PC-3 (cell line): ENCODE measurements at regions not wholly inside any gene's neighbourhood (a gene's known extent, or its start where the extent isn't known, plus 50 kb on each side); places are given as distances from the start of the nearest gene placed in this dataset.
A peak's percentile ranks its signal among the peaks of the same experiment; 100 is the strongest.

Experiments
- ATAC-seq: fragments of 200-7000 bp; cut with Tn5 transposase; 2 replicates; pipeline ENCODE4 v1.9.1; 2020; ENCODE audit warnings: mild to moderate bottlenecking, moderate library complexity
- BruUV-seq: library from RNA; stranded (reverse); fragments of 400-500 nt; replicated peaks from 2 replicates; lab custom pipeline; 2021; lab: Mats Ljungman, UMichigan
- CTCF ChIA-PET: fragments of 300-600 bp; sonication (Branson Sonifier 250); formaldehyde crosslinking; loops from one replicate; lab custom pipeline; 2022; ENCODE audit warnings: antibody characterized with exemption; lab: Charles Lee
- POLR2A ChIA-PET: fragments of 300-600 bp; sonication (Branson Sonifier 250); formaldehyde crosslinking; loops from one replicate; lab custom pipeline; 2022; ENCODE audit warnings: antibody characterized with exemption; ENCODE audit not compliant: unreplicated experiment; lab: Charles Lee
- DNase-seq: peaks from one replicate; pipeline ENCODE4 v3.0.0-alpha.2; 2015
- H2AFZ ChIP-seq: fragments of 300-600 bp; sonication (generic); 2 replicates; pipeline ENCODE4 v1.6.0; 2016; ENCODE audit warnings: antibody characterized with exemption, low read length
- H3F3A ChIP-seq: fragments of 300-600 bp; sonication (generic); one replicate; pipeline ENCODE4 v1.6.0; 2017; ENCODE audit warnings: antibody characterized with exemption, low read length, control low read depth, mild to moderate bottlenecking; ENCODE audit not compliant: unreplicated experiment
- H3K27ac ChIP-seq: fragments of 300-600 bp; sonication (generic); 2 replicates; pipeline ENCODE4 v1.5.1; 2016; ENCODE audit warnings: mild to moderate bottlenecking, low read length
- H3K27me3 ChIP-seq: fragments of 300-600 bp; sonication (generic); 2 replicates; pipeline ENCODE4 v1.6.1; 2016; ENCODE audit warnings: low read length, mixed read lengths
- H3K36me3 ChIP-seq: fragments of 300-600 bp; sonication (generic); 2 replicates; pipeline ENCODE4 v1.6.1; 2016; ENCODE audit warnings: low read depth, mixed run types, low read length, mixed read lengths
- H3K4me1 ChIP-seq: fragments of 300-600 bp; sonication (generic); 2 replicates; pipeline ENCODE4 v1.5.1; 2016; ENCODE audit warnings: low read length; ENCODE audit not compliant: insufficient read depth
- H3K4me2 ChIP-seq: fragments of 300-600 bp; sonication (generic); 2 replicates; pipeline ENCODE4 v1.6.0; 2016; ENCODE audit warnings: low read length
- H3K4me3 ChIP-seq: fragments of 300-600 bp; sonication (generic); 2 replicates; pipeline ENCODE4 v1.5.1; 2016; ENCODE audit warnings: mild to moderate bottlenecking, low read length, mixed read lengths
- H3K79me2 ChIP-seq: fragments of 300-600 bp; sonication (generic); 2 replicates; pipeline ENCODE4 v1.6.1; 2017; ENCODE audit warnings: low read length, mixed read lengths
- H3K9ac ChIP-seq: fragments of 300-600 bp; sonication (generic); 2 replicates; pipeline ENCODE4 v1.6.0; 2016; ENCODE audit warnings: mild to moderate bottlenecking, low read length
- H3K9me2 ChIP-seq: fragments of 300-600 bp; sonication (generic); replicated peaks from 2 replicates; pipeline ENCODE4 v1.6.1; 2016; ENCODE audit warnings: mixed run types, low read length, mixed read lengths
- H3K9me3 ChIP-seq: fragments of 300-600 bp; sonication (generic); 2 replicates; pipeline ENCODE4 v1.6.1; 2016; ENCODE audit warnings: low read length, mixed read lengths
- H4K20me1 ChIP-seq: fragments of 300-600 bp; sonication (generic); 2 replicates; pipeline ENCODE4 v1.6.1; 2016; ENCODE audit warnings: low read length, mixed read lengths
- CTCF ChIP-seq: fragments of 300-600 bp; sonication (generic); conservative IDR thresholded peaks from 2 replicates; pipeline ENCODE4 v1.5.1; 2017; ENCODE audit warnings: antibody characterized with exemption, low read depth, mild to moderate bottlenecking, low read length
- EZH2 ChIP-seq: fragments of 300-600 bp; sonication (generic); IDR thresholded peaks from one replicate; pipeline ENCODE4 v1.6.1; 2017; ENCODE audit warnings: antibody characterized with exemption, mild to moderate bottlenecking, low read length; ENCODE audit not compliant: unreplicated experiment
- EZH2phosphoT487 ChIP-seq: fragments of 300-600 bp; sonication (generic); IDR thresholded peaks from 2 replicates; pipeline ENCODE4 v1.6.1; 2018; ENCODE audit warnings: mild to moderate bottlenecking, antibody characterized with exemption, low read length, borderline replicate concordance
- intact Hi-C: fragments of 100-400 bp; cut with micrococcal nuclease; formaldehyde crosslinking; loops from 2 replicates; pipeline ENCODE4 v1.9.0; 2023

DNA sequence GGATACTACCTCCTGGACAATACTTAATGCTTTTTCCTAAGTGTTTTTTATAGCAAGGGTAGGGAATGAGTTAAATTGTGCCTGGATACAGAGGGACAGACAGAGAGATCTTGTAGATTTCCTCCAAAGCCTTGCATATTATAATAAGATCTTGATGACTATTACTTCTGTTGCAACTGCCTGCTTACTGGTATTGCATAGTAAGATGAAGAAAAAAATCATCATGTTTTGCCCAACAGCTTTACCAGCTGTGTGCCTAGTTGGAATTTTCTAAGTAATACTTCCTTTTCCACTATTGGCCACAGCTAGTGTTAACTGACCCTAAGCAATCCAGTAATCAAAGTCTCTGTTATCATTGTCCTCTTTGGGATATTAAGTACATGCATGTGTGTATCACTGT lies 139.0 kb downstream of the DCK start:
- Histone ChIP-seq H3K9me2 (no peaks in the 10 kb centered on the region), H3F3A (no peaks in the 10 kb centered on the region), H3K9ac (no peak overlapping the region), H3K4me1 (peaks cover 20% of the 10 kb centered on the region), H4K20me1 (no peaks in the 10 kb centered on the region), H3K27me3 (no peaks in the 10 kb centered on the region), H3K9me3 (no peaks in the 10 kb centered on the region), H2AFZ (no peak overlapping the region), H3K4me2 (no peak overlapping the region), H3K27ac (no peak overlapping the region), H3K36me3 (no peaks in the 10 kb centered on the region), H3K79me2 (no peaks in the 10 kb centered on the region), H3K4me3 (no peak overlapping the region)
- ATAC-seq (no peak), DNase-seq (no peak)
- no TSS peak for BruUV-seq
- intact Hi-C loops: loop anchor here (5.0 kb wide), 1 partner anchor 580 kb away; no protein-coding TSS in a partner anchor
- TF ChIP-seq CTCF (no peak), EZH2 (no peak), EZH2phosphoT487 (no peak)
- ChIA-PET CTCF (no interaction called here), POLR2A (no interaction called here)

DNA sequence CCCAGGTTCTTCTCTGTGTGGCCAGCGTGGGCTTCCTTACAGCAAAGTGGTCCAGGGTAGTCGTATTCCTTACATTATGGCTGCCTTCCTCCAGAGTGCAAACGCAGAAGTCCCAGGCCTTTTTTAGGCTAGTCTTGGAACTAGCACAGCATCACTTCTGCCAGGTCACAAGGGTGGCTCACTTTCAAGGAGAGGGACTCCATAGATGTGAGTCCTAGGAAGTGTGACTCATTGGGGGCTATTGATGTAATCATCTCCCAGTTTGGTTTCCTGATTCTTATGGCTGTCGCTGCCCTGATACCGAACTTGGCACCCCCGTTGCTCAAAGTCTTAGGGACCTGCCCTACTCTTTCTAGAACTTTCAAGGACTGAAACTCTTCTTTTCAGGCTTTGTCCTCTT lies 140.0 kb downstream of the DCK start:
- Histone ChIP-seq H3K9me2 (no peaks in the 10 kb centered on the region), H2AFZ (no peak overlapping the region), H3K79me2 (no peaks in the 10 kb centered on the region), H4K20me1 (no peaks in the 10 kb centered on the region), H3K27me3 (no peaks in the 10 kb centered on the region), H3K4me3 (no peak overlapping the region), H3K27ac (no peak overlapping the region), H3K9ac (no peak overlapping the region), H3K36me3 (no peaks in the 10 kb centered on the region), H3F3A (no peaks in the 10 kb centered on the region), H3K4me1 (peaks cover 20% of the 10 kb centered on the region), H3K4me2 (no peak overlapping the region), H3K9me3 (no peaks in the 10 kb centered on the region)
- POLR2A ChIA-PET: no interaction called here
- BruUV-seq: no TSS peak
- TF ChIP-seq EZH2phosphoT487 (no peak), EZH2 (no peak), CTCF (no peak)
- CTCF ChIA-PET: no interaction called here
- ATAC-seq: no peak
- DNase-seq: peak; percentile 35
- intact Hi-C loops: loop anchor here (5.0 kb wide), 1 partner anchor 579 kb away; no protein-coding TSS in a partner anchor

DNA sequence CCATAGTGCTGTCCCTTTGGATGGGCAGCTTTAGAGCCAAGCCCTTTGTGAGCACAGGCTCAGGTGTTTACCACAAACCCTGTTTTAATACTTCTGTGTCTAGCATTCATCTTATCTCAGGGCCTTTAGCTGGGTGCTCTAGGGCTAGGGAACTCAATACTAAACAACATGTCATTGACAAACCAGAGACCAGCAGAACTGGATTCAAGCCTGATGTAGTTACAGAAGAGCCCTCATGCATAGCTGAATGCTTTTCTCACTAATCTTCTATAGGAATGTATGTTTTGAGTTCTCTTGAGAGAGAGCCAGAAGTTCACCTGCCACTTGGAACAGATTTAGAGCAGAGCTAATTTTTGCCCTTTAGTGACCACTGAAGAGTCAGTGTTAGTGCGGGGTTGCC lies 142.6 kb downstream of the DCK start:
- POLR2A ChIA-PET: no interaction called here

More for the DNA sequence above, 142.6 kb downstream of the DCK start:
- no peak for DNase-seq
- Histone ChIP-seq H3K4me3 (no peak overlapping the region), H2AFZ (no peak overlapping the region), H3K9me3 (no peaks in the 10 kb centered on the region), H3K4me1 (peaks cover 12% of the 10 kb centered on the region), H3K27me3 (no peaks in the 10 kb centered on the region), H3K9me2 (no peaks in the 10 kb centered on the region), H3F3A (no peaks in the 10 kb centered on the region), H3K9ac (no peak overlapping the region), H3K4me2 (no peak overlapping the region), H4K20me1 (no peaks in the 10 kb centered on the region), H3K27ac (no peak overlapping the region), H3K36me3 (no peaks in the 10 kb centered on the region), H3K79me2 (no peaks in the 10 kb centered on the region)
- CTCF ChIA-PET: no interaction called here
- intact Hi-C loops: no loop called here
- ATAC-seq: no peak
- BruUV-seq: no TSS peak
- no peak for TF ChIP-seq CTCF
- TF ChIP-seq EZH2: no peak
- no peak for TF ChIP-seq EZH2phosphoT487
